ENCODE measurements at regions not wholly inside any gene's neighbourhood (a gene's known extent, or its start where the extent isn't known, plus 50 kb on each side); places are given as distances from the start of the nearest gene placed in this dataset.

- TF ChIP-seq REST (IDR thresholded peaks at IDR 0.05; ENCODE audit: borderline replicate concordance) (no peak), REST (CRISPR knock-in tag; IDR thresholded peaks at IDR 0.05; ENCODE audit: low read depth) (no peak), ZBTB11 (CRISPR knock-in tag; IDR thresholded peaks at IDR 0.05) (no peak), ZNF274 (IDR thresholded peaks at IDR 0.05; ENCODE audit: borderline replicate concordance, low read depth, low read length) (no peak), CTBP1 (IDR thresholded peaks at IDR 0.05; ENCODE audit: borderline replicate concordance) (no peak), TCF15 (CRISPR knock-in tag; IDR thresholded peaks at IDR 0.05) (no peak), NR2C2 (CRISPR knock-in tag; IDR thresholded peaks at IDR 0.05) (no peak), NR2C2 (tag; IDR thresholded peaks at IDR 0.05) (no peak), L3MBTL2 (IDR thresholded peaks at IDR 0.05) (no peak), ZNF121 (CRISPR knock-in tag; conservative IDR thresholded peaks at IDR 0.05) (no peak), HOMEZ (CRISPR knock-in tag; IDR thresholded peaks at IDR 0.05) (no peak), RBM22 (IDR thresholded peaks at IDR 0.05; ENCODE audit: low read depth, low read length, poor library complexity, severe bottlenecking) (no peak), ZNF445 (CRISPR knock-in tag; IDR thresholded peaks at IDR 0.05; ENCODE audit: low read depth) (no peak), ETV5 (CRISPR knock-in tag; IDR thresholded peaks at IDR 0.05; ENCODE audit: low read depth) (no peak)
These were observed 477.3 kb upstream of the IRAK1BP1 start (continued) for GRCh38 chr6:78390066-78390465.

Data from K562 (cell line).